Heart left ventricle (tissue), 16 donors: ENCODE measurements at regions not wholly inside any gene's neighbourhood (a gene's known extent, or its start where the extent isn't known, plus 50 kb on each side); places are given as distances from the start of the nearest gene placed in this dataset.

Experiments
- ATAC-seq, 4 donors: fragments of 200-7000 bp; cut with Tn5 transposase; one replicate each; pipeline ENCODE4 v1.9.1; 2020 to 2022; ENCODE audit warnings: moderate library complexity in 4 of 4, mild to moderate bottlenecking in 3 of 4, moderate number of reproducible peaks in 1 of 4
- DNase-seq, 5 donors: peaks; one replicate each; pipeline ENCODE4 v3.0.0-alpha.2; 2020
- H3K27ac ChIP-seq, 12 donors: fragments of 200-600 bp; sonication (generic) in 4 of 12; one replicate each; pipeline versions ENCODE4 v1.5.0 to v1.8.0; 2016 to 2022; ENCODE audit warnings: mild to moderate bottlenecking in 2 of 12
- H3K27me3 ChIP-seq, 9 donors: fragments of 200-600 bp; sonication (generic) in 2 of 9; one replicate each; pipeline versions ENCODE4 v1.5.1 to v1.8.0; 2016 to 2022; ENCODE audit warnings: mild to moderate bottlenecking in 3 of 9
- H3K36me3 ChIP-seq, 9 donors: fragments of 200-600 bp; sonication (generic) in 2 of 9; one replicate each; pipeline versions ENCODE4 v1.5.0 to v1.8.0; 2018 to 2022; ENCODE audit warnings: mild to moderate bottlenecking in 2 of 9
- H3K4me1 ChIP-seq, 12 donors: fragments of 200-600 bp; sonication (generic) in 4 of 12; one replicate each; pipeline versions ENCODE4 v1.5.0 to v1.8.0; 2016 to 2022; ENCODE audit warnings: mild to moderate bottlenecking in 3 of 12
- H3K4me3 ChIP-seq, 12 donors: fragments of 200-600 bp; sonication (generic) in 4 of 12; one replicate each; pipeline versions ENCODE4 v1.5.0 to v1.8.0; 2017 to 2022; ENCODE audit warnings: mild to moderate bottlenecking in 9 of 12, moderate library complexity in 4 of 12
- H3K9me3 ChIP-seq, 12 donors: fragments of 200-600 bp; sonication (generic) in 4 of 12; one replicate each; pipeline versions ENCODE4 v1.5.0 to v1.8.0; 2016 to 2022; ENCODE audit warnings: mild to moderate bottlenecking in 1 of 12
- POLR2A ChIP-seq, 2 donors: fragments of 450-650 bp; IDR thresholded peaks; one replicate each; pipeline ENCODE4 v1.6.1; 2017; ENCODE audit warnings: antibody characterized with exemption in 2 of 2, mild to moderate bottlenecking in 2 of 2, moderate library complexity in 2 of 2
- WGBS, 4 donors: extraction: QIAGEN DNeasy Blood & Tissue Kit in 2 of 4; methylation state at CpG; one replicate each; pipeline versions ENCODE4 v1.1.5 to v1.1.7; 2013 to 2018; 5-methylcytosine and 5-hydroxymethylcytosine counted together
- intact Hi-C, 10 donors: fragments of 100-400 bp; cut with DNase I; formaldehyde crosslinking; loops; one replicate each; pipeline versions ENCODE4 v1.11.1 to v1.14.2; 2022
- TF ChIP-seq, protein P1 (sequence below), 12 donors: fragments of 200-600 bp; sonication (generic) in 4 of 12; IDR thresholded peaks; one replicate each; pipeline versions ENCODE4 v1.5.0 to v1.8.0; 2018 to 2022; ENCODE audit warnings: antibody characterized with exemption in 12 of 12, mild to moderate bottlenecking in 5 of 12
- donor health status: ischemic (EF 13 %, LVEDD 7.1; RV severe dilation, severe dysfunction).
- donor health status: healthy with polysubstance abuse.
- donor health status: DM: no; HTN: yes; CAD: no.
- donor health status: DM: no; HTN: no; CAD: no.
- donor health status: ischemic (EF 25% LVEDD 6.9; RV normal size, moderate dysfunction).
- donor health status: ischemic (EF 25% LVEDD 5.7; RV mildly dilated, moderate dysfunction).
- donor health status: healthy.
- donor health status: DM: yes; HTN: yes; CAD: no.
- donor health status: ischemic (EF 35%, LVEDD 5.7; RV mildly dilated, moderate dysfunction).
- donor health status: nonischemic (EF 11% LVEDD 7.7; RV severe dilation, severe dysfunction).
- donor health status: DM: yes; HTN: yes; CAD: no.
- donor health status: PGD.
- donor health status: ischemic (EF 29% LVEDD 5.4; RV normal size, mild dysfunction).
- donor health status: nonischemic (EF 23%, LVEDD 6.1; RV moderate dilation, normal function).

DNA sequence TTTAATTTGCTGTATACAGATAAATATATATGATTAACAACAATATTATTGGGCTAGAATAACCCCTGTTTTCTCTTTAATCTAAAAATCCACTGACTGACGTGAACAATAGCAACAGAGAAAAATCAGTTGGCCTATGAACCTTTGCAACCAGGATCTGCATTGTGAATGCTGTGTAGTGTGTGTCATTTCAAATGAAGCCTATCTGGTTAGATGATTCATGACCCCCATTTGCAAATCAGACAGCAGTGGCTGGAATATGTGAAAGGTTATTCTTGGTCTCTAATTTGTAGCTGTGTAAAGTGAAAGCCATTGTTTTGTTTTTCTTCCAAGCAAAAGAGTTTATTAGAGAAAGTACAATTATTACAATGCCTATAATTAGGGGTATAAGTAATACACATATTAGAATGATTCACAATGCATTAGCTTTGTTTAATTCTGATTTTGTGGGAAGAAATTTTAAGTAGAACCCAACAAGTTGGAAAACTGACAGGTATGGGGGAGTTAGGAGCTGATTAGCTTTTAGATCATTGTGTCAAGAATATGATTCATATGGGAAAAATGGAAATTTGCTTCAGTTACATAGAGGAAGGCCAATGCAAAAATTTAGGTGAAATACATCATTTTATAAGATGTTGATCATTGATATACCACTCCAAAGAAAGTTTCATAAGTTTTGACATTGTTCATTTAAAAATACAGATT, 1362.2 kb upstream of the TMEFF2 start:
- Histone ChIP-seq H3K27me3 (no peaks in the 10 kb centered on the region), H3K36me3 (no peaks in the 10 kb centered on the region), H3K9me3 (peaks cover 0 to 9% (median 0%) of the 10 kb centered on the region in 12 donors), H3K4me1 (no peaks in the 10 kb centered on the region), H3K4me3 (no peak overlapping the region), H3K27ac (no peak overlapping the region)
- ATAC-seq, result no peak
- intact Hi-C loops, result no loop called here
- WGBS, 4 donors, result 47 to 67% (median 54%) methylated on average over 1 of the region's 1 CpG
- DNase-seq, result no peak
- TF ChIP-seq, protein P1, sequence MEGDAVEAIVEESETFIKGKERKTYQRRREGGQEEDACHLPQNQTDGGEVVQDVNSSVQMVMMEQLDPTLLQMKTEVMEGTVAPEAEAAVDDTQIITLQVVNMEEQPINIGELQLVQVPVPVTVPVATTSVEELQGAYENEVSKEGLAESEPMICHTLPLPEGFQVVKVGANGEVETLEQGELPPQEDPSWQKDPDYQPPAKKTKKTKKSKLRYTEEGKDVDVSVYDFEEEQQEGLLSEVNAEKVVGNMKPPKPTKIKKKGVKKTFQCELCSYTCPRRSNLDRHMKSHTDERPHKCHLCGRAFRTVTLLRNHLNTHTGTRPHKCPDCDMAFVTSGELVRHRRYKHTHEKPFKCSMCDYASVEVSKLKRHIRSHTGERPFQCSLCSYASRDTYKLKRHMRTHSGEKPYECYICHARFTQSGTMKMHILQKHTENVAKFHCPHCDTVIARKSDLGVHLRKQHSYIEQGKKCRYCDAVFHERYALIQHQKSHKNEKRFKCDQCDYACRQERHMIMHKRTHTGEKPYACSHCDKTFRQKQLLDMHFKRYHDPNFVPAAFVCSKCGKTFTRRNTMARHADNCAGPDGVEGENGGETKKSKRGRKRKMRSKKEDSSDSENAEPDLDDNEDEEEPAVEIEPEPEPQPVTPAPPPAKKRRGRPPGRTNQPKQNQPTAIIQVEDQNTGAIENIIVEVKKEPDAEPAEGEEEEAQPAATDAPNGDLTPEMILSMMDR (IDR thresholded peaks at IDR 0.05), result no peak

- intact Hi-C loops, result no loop called here
- Histone ChIP-seq H3K36me3 (no peaks in the 10 kb centered on the region), H3K27ac (no peak overlapping the region), H3K27me3 (no peaks in the 10 kb centered on the region), H3K4me1 (no peaks in the 10 kb centered on the region), H3K9me3 (peaks cover 0 to 32% (median 5%) of the 10 kb centered on the region in 12 donors), H3K4me3 (no peak overlapping the region)
- ATAC-seq (no peak), DNase-seq (no peak)
- TF ChIP-seq, protein P1 (IDR thresholded peaks at IDR 0.05), result no peak
- no peak for TF ChIP-seq POLR2A (IDR thresholded peaks at IDR 0.05)
Measured at GRCh38 chr2:193549661-193550060, 1354.9 kb upstream of the TMEFF2 start.

DNA sequence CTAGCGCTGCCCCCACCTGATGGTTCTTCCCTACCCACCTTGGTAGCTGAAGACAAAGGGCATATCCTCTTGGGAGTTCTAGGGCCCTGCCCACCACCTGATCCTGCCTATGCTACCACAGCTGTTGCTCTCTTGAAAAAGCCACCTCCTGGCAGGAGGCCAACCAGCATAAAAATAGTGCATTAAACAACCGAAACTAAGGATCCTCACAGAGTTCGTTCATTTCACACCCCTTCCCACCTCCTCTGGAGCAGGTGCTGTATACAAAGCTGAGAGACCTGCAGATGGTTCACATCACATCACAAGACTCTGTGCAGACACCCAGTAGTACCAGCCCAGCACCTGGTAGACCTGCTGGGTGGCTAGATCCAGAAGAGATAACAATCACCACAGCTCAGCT, 1348.0 kb upstream of the TMEFF2 start:
- Histone ChIP-seq H3K4me1 (no peaks in the 10 kb centered on the region), H3K27me3 (no peaks in the 10 kb centered on the region), H3K9me3 (peaks cover 0 to 20% (median 1%) of the 10 kb centered on the region in 12 donors), H3K36me3 (no peaks in the 10 kb centered on the region), H3K4me3 (no peak overlapping the region), H3K27ac (no peak overlapping the region)
- DNase-seq (no peak), ATAC-seq (no peak)
- TF ChIP-seq, protein P1 (IDR thresholded peaks at IDR 0.05), result no peak
- TF ChIP-seq POLR2A (IDR thresholded peaks at IDR 0.05), result no peak
- intact Hi-C loops, result no loop called here
- 72 to 79% (median 75%) methylated on average over 3 of the region's 3 CpGs for WGBS, 4 donors

DNA sequence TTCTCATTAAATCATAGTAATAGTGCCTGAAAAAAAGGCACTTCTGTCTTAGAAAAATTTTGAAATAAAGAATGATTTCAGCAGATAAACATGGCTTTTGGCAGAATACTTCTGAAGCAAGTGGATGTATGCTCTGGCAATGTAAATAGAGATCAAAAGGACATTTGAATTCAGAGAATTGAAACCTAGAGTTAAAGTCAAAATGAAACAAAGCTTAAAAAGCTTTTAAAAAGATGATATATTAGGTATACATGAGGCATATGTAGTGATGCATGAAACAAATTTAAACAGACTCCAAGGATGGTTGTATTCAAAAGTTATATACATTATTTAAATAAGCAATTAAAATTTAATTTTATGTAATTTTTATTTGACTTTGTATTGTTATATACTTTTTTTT, 1344.5 kb upstream of the TMEFF2 start:
- no peaks in the 10 kb centered on the region for H3K36me3 ChIP-seq
- DNase-seq (no peak), ATAC-seq (no peak)
- H3K27me3 ChIP-seq, result no peaks in the 10 kb centered on the region
- H3K9me3 ChIP-seq, result peaks cover 0 to 9% (median 0%) of the 10 kb centered on the region in 12 donors
- no peaks in the 10 kb centered on the region for H3K4me1 ChIP-seq
- H3K27ac ChIP-seq, result no peak overlapping the region
- intact Hi-C loops, result no loop called here
- no peak overlapping the region for H3K4me3 ChIP-seq
- TF ChIP-seq, protein P1 (IDR thresholded peaks at IDR 0.05), result no peak
- TF ChIP-seq POLR2A (IDR thresholded peaks at IDR 0.05), result no peak
